Gastrocnemius medialis (tissue), 4 donors: ENCODE measurements at regions not wholly inside any gene's neighbourhood (a gene's known extent, or its start where the extent isn't known, plus 50 kb on each side); places are given as distances from the start of the nearest gene placed in this dataset.

Experiments used
- CTCF ChIP-seq, 5 experiments: fragments of 450-650 bp in 3 of 5; fragments of 200-600 bp in 2 of 5; sonication (generic) in 2 of 5; IDR thresholded peaks in 4 of 5; conservative IDR thresholded peaks in 1 of 5; 1 replicate in 4 of 5; 2 replicates in 1 of 5; pipeline ENCODE4 v1.5.1; 2016 to 2019; ENCODE audit warnings: antibody characterized with exemption in 5 of 5, mild to moderate bottlenecking in 3 of 5, moderate library complexity in 3 of 5
- POLR2A ChIP-seq, 2 donors: fragments of 450-650 bp; IDR thresholded peaks; one replicate each; pipeline ENCODE4 v1.6.1; 2017; ENCODE audit warnings: antibody characterized with exemption in 2 of 2, mild to moderate bottlenecking in 2 of 2, moderate library complexity in 2 of 2

GRCh38 chr17:13154930-13155329 is 137.1 kb upstream of the ELAC2 start:
- no peak for TF ChIP-seq POLR2A (IDR thresholded peaks at IDR 0.05)
- TF ChIP-seq CTCF (IDR thresholded peaks at IDR 0.05 in 4 of 5, conservative IDR thresholded peaks at IDR 0.05 in 1 of 5): no peak
